Endothelial cell of umbilical vein (primary cell): ENCODE measurements at regions not wholly inside any gene's neighbourhood (a gene's known extent, or its start where the extent isn't known, plus 50 kb on each side); places are given as distances from the start of the nearest gene placed in this dataset.

Source experiments
- CTCF ChIP-seq, 2 donors: IDR thresholded peaks; 1 replicate in 1 of 2; 2 replicates in 1 of 2; pipeline ENCODE4 v1.5.1; 2011; ENCODE audit warnings: low read length in 2 of 2, mild to moderate bottlenecking in 2 of 2, moderate library complexity in 2 of 2, control low read depth in 1 of 2, inconsistent platforms in 1 of 2, low read depth in 1 of 2; ENCODE audit not compliant: insufficient read depth in 1 of 2; ENCODE audit errors: extremely low read depth in 1 of 2
- EZH2 ChIP-seq: IDR thresholded peaks from 2 replicates; pipeline ENCODE4 v1.6.1; 2012; ENCODE audit warnings: borderline replicate concordance, low read depth, mild to moderate bottlenecking, moderate library complexity, low read length, inconsistent platforms; ENCODE audit not compliant: severe bottlenecking
- GATA2 ChIP-seq: IDR thresholded peaks from 2 replicates; pipeline ENCODE4 v1.7.0; 2011; ENCODE audit warnings: low read depth, mild to moderate bottlenecking, moderate library complexity, mixed read lengths, low read length; ENCODE audit not compliant: insufficient read length, insufficient read depth
- POLR2A ChIP-seq: IDR thresholded peaks from 2 replicates; pipeline ENCODE4 v1.6.1; 2012; ENCODE audit warnings: low read depth, mild to moderate bottlenecking, control low read depth, low read length
- POLR2AphosphoS5 ChIP-seq: IDR thresholded peaks from 2 replicates; pipeline ENCODE4 v1.6.1; 2012; ENCODE audit warnings: low read depth, mild to moderate bottlenecking, control low read depth, low read length, moderate library complexity; ENCODE audit not compliant: insufficient read depth

DNA sequence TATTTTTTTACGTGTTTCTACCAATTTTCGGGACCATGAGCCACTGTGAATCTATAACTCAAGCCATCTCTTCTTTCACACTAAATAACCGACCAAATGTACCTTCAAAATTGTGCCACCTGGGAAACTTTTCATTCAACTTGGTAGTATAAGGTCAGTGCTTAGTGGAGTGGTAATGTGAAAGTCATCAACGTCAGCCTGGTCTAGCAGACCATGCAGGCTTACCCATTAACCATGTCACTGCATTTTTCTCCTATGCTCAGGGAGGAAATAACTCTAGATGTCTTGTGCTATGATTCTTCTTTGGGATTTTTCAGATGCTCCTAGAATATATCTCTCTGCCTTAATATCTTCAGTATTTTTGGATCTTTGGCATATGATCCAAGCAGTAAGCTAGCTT lies 1075.4 kb upstream of the POT1 start:
- TF ChIP-seq CTCF (IDR thresholded peaks at IDR 0.05; ENCODE audit: extremely low read depth in 1 of 2, insufficient read depth in 1 of 2, low read depth in 1 of 2, low read length in 2 of 2) = no peak
- TF ChIP-seq POLR2A = no peak
- TF ChIP-seq GATA2 = no peak
- TF ChIP-seq EZH2 = no peak
- no peak for TF ChIP-seq POLR2AphosphoS5
